Effector memory CD8-positive, alpha-beta T cell (primary cell): ENCODE measurements at regions not wholly inside any gene's neighbourhood (a gene's known extent, or its start where the extent isn't known, plus 50 kb on each side); places are given as distances from the start of the nearest gene placed in this dataset.

ENCODE experiments used
- ATAC-seq: fragments of 150-1000 bp; cut with Tn5 transposase; replicated peaks from 2 replicates; pipeline ENCODE4 v1.10.0; 2021; ENCODE audit warnings: mild to moderate bottlenecking, moderate library complexity
- DNase-seq, 3 experiments: peaks; one replicate each; pipeline ENCODE4 v3.0.0; 2021
- H3K27ac Mint-ChIP-seq, 2 donors: one replicate each; pipeline ENCODE4 v1.8.0; 2022; ENCODE audit warnings: mild to moderate bottlenecking in 2 of 2, mixed read lengths in 2 of 2, moderate library complexity in 2 of 2
- H3K27me3 Mint-ChIP-seq, 2 donors: one replicate each; pipeline ENCODE4 v1.8.0; 2022; ENCODE audit warnings: mixed read lengths in 2 of 2
- H3K36me3 Mint-ChIP-seq: one replicate; pipeline ENCODE4 v1.8.0; 2022; ENCODE audit warnings: mild to moderate bottlenecking, moderate library complexity, mixed read lengths; ENCODE audit not compliant: insufficient read depth
- H3K4me1 Mint-ChIP-seq, 2 donors: one replicate each; pipeline ENCODE4 v1.8.0; 2022; ENCODE audit warnings: low read depth in 2 of 2, mixed read lengths in 2 of 2
- H3K4me3 Mint-ChIP-seq, 2 donors: one replicate each; pipeline ENCODE4 v1.8.0; 2022; ENCODE audit warnings: mild to moderate bottlenecking in 2 of 2, mixed read lengths in 2 of 2, moderate library complexity in 2 of 2
- H3K9me3 Mint-ChIP-seq, 2 donors: one replicate each; pipeline ENCODE4 v1.8.0; 2022; ENCODE audit warnings: mixed read lengths in 2 of 2

DNA sequence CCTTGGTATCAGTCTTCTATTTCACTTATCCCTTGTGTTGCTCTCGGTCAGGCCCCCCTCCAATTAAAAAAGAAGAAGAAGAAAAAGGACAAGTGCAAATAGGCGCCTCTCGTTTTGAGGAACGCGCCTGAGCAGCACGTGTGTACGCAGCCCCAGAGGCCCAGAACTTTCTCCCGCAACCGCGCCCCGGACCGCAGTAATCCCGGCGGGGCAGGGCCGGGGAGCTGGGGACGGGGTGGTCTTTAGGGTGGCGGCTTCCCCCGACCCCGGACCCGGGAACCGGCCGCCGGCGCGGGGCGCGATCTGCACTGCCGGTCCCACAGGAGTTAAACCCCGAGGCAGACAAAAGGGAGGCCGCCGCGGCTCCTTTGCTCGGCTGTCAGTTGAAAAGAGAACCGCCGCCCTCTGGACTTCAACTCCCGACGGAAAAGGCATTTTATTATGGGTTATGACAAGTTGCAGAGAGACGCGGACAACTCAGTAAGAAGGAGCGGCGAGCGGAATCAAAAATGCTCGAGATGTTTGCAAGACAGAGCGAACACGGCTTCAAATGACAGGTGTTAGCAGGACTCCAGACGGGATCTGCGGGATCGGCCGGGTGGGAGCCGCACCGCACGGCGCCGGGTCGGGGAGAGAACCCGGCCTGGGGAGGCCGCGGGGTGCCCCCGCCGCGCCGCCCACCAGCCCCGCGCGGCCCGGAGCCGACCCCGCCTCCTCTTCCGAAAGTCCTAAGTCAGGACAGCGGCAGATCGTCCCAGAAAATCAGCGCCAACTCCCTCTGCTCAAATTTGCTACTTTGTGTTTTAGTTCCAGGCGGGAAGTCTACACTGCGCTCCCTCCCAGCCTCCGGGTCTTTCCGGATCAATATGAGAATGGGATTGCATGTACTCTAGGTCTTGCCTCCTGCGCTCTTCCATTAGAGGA lies 79.0 kb downstream of the NR2F2 start:
- Mint-ChIP-seq H3K27me3 (peaks cover 77 to 91% of the 10 kb centered on the region in 2 donors), H3K27ac (no peak overlapping the region), H3K4me3 (no peak overlapping the region), H3K4me1 (no peaks in the 10 kb centered on the region), H3K36me3 (no peaks in the 10 kb centered on the region), H3K9me3 (no peaks in the 10 kb centered on the region)
- ATAC-seq: no peak
- DNase-seq: no peak

GRCh38 chr15:96410175-96411055 lies 79.9 kb downstream of the NR2F2 start:
- H3K36me3 Mint-ChIP-seq: no peaks in the 10 kb centered on the region
- no peak for ATAC-seq
- H3K27ac Mint-ChIP-seq: no peak overlapping the region
- no peaks in the 10 kb centered on the region for H3K4me1 Mint-ChIP-seq
- H3K9me3 Mint-ChIP-seq: no peaks in the 10 kb centered on the region
- no peak for DNase-seq
- no peak overlapping the region for H3K4me3 Mint-ChIP-seq
- peaks cover 86 to 98% of the 10 kb centered on the region in 2 donors for H3K27me3 Mint-ChIP-seq

DNA sequence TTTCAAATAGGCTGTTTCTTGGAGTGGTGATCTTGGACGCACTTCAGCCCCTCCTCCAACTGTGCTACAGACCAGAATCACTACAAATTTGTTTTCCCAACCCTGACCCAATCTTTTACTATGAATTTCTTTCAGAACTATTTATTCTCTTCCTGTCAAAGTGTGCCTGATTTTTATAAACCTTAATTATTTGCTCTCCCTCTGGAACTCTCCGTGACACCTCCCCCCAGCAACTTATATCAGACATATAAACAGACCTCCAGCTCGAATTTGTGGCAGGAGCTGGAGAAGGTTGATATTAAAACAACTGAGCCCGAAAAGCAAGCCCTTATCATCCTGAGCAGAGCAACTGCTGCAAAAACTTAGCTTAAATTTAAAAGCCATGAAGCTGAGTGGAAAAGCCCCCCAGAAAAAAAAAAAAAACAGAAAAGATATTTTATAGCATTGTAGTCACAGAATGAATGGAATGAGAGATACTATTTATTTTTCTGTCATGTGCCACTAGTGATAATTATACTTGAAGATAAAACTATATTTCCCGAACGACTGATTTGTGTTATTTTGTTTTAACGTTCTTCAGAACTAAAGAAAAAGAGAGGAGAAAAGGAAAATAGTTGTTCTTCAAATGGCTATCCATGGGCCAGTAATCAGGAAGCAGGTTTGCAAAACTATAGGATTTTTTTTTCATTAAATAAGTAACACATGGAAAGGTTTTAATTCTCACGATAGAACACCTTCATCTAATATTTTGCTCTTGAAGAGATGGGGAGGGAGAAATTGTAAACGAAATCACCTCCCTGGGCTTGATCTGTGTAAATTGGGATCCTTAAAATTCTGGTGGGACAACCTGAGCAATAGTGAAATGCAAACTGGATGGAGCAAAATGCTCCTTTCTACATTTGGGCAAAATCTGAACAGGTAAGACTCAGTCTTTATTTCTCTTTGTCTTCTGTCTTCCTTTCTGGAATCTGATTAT lies 80.8 kb downstream of the NR2F2 start:
- Mint-ChIP-seq H3K4me3 (no peak overlapping the region), H3K36me3 (no peaks in the 10 kb centered on the region), H3K27me3 (peaks cover 90 to 98% of the 10 kb centered on the region in 2 donors), H3K9me3 (no peaks in the 10 kb centered on the region), H3K27ac (no peak overlapping the region), H3K4me1 (no peaks in the 10 kb centered on the region)
- ATAC-seq (no peak), DNase-seq (no peak)

GRCh38 chr15:96412045-96412905 lies 81.8 kb downstream of the NR2F2 start:
- DNase-seq (no peak), ATAC-seq (no peak)
- Mint-ChIP-seq H3K27me3 (peaks cover 83 to 94% of the 10 kb centered on the region in 2 donors), H3K27ac (no peak overlapping the region), H3K4me3 (no peak overlapping the region), H3K4me1 (no peaks in the 10 kb centered on the region), H3K9me3 (no peaks in the 10 kb centered on the region), H3K36me3 (no peaks in the 10 kb centered on the region)

GRCh38 chr15:96412906-96413231 lies 82.4 kb downstream of the NR2F2 start:
- no peaks in the 10 kb centered on the region for H3K4me1 Mint-ChIP-seq
- H3K27me3 Mint-ChIP-seq: peaks cover 83 to 94% of the 10 kb centered on the region in 2 donors
- no peak overlapping the region for H3K27ac Mint-ChIP-seq
- H3K4me3 Mint-ChIP-seq: no peak overlapping the region
- H3K36me3 Mint-ChIP-seq: no peaks in the 10 kb centered on the region
- no peaks in the 10 kb centered on the region for H3K9me3 Mint-ChIP-seq
- DNase-seq (no peak), ATAC-seq (no peak)

DNA sequence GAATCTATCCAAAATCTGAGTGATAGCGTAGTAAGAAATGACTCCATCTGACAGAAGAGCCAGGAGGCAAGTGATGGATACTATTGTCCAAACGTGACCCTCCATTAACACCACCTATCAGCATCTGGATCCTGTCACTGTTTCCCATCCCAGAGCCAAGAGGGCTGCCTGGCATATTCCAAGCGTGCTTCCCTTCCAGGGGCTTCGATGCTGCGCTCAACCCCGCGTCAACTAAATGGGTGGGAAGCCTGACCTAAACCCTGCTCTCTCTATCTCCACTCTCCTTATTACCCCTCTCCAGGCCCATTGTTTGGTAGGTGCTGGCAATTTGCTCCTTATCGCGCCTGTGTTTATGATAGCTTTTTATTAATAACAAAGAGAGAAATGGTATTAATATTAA lies 83.2 kb downstream of the NR2F2 start:
- no peak overlapping the region for H3K4me3 Mint-ChIP-seq
- H3K27ac Mint-ChIP-seq: no peak overlapping the region
- DNase-seq (no peak), ATAC-seq (no peak)
- H3K36me3 Mint-ChIP-seq: no peaks in the 10 kb centered on the region
- no peaks in the 10 kb centered on the region for H3K4me1 Mint-ChIP-seq
- H3K9me3 Mint-ChIP-seq: no peaks in the 10 kb centered on the region
- H3K27me3 Mint-ChIP-seq: peaks cover 85 to 95% of the 10 kb centered on the region in 2 donors

- H3K27ac Mint-ChIP-seq: no peak overlapping the region
- no peak overlapping the region for H3K4me3 Mint-ChIP-seq
- no peaks in the 10 kb centered on the region for H3K4me1 Mint-ChIP-seq
- ATAC-seq (no peak), DNase-seq (no peak)
- no peaks in the 10 kb centered on the region for H3K9me3 Mint-ChIP-seq
- H3K27me3 Mint-ChIP-seq: peaks cover 86 to 95% of the 10 kb centered on the region in 2 donors
- no peaks in the 10 kb centered on the region for H3K36me3 Mint-ChIP-seq
Measured at GRCh38 chr15:96414875-96415274, 84.4 kb downstream of the NR2F2 start.

DNA sequence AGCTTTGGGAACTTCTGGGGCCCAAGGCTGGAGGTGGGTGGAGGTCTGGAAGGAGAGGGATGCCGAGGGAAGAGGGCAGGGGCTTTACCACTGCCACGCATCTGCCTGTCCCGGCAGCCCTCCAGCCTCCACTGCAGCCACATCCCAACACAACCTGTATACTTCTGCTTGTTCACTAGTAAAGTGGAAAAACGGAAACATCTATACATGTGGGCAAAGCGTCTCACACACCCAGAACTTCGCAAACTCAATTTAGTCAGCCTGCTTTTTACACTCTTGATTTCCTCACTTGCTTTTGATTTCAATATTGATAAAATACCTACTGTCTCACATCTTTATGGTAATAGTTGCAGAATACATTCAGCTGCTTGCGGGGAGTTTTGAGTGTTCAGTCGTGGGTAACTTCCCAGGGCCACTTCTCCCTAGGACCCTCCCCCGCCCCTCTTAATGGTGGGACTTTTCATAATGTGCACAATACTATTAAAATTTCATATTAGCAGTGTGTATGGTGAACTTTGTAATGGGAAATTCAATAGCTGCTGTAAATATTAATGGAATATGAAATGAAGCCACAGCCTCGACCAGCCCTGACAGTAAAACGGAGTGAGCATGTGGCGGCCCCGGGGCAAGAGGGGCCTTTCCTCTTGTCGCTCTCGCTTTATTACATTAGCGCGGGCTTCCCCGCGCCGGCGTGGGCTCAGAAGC lies 85.2 kb downstream of the NR2F2 start:
- no peak overlapping the region for H3K27ac Mint-ChIP-seq
- DNase-seq: no peak
- no peaks in the 10 kb centered on the region for H3K36me3 Mint-ChIP-seq
- peaks cover 79 to 89% of the 10 kb centered on the region in 2 donors for H3K27me3 Mint-ChIP-seq
- H3K4me1 Mint-ChIP-seq: no peaks in the 10 kb centered on the region
- ATAC-seq: no peak
- no peaks in the 10 kb centered on the region for H3K9me3 Mint-ChIP-seq
- H3K4me3 Mint-ChIP-seq: no peak overlapping the region

DNA sequence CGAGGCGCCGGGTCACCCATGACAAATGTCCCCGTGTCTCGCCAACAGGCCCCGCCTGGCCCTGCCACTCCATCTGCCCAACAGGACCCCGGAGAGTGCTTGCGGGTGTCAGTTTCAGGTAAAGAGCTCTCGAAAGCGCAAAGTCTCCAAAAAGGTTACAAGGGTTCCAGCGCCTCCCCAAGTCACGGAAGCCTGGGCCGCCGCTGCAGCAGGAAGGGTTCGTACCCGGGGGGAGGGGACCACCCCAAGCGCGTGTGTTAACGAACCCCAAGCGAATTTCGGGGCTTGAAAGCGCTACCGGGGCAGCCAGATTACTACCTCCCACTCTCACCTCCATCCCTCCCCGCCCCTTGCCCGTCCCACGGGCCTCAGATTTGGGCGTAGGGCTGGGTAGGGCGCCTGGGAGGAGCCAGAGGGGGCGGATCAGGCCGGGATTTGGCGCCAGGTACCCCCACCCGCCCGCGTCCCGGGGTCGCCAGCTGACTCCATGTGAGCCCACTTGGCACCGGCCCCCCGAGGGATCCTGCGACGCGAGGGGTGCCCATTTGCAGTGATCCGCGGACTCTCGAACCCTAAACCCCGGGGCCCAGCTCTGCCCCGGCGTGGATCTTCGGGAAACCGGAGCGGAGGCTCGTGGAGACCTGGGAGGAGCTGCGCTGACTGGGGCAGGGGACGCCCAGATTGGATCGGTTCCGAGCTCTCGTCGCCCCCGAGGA lies 85.9 kb downstream of the NR2F2 start:
- H3K9me3 Mint-ChIP-seq: no peaks in the 10 kb centered on the region
- H3K4me3 Mint-ChIP-seq: no peak overlapping the region
- ATAC-seq (no peak), DNase-seq (no peak)
- no peaks in the 10 kb centered on the region for H3K36me3 Mint-ChIP-seq
- H3K27ac Mint-ChIP-seq: no peak overlapping the region
- peaks cover 77 to 88% of the 10 kb centered on the region in 2 donors for H3K27me3 Mint-ChIP-seq
- no peaks in the 10 kb centered on the region for H3K4me1 Mint-ChIP-seq

DNA sequence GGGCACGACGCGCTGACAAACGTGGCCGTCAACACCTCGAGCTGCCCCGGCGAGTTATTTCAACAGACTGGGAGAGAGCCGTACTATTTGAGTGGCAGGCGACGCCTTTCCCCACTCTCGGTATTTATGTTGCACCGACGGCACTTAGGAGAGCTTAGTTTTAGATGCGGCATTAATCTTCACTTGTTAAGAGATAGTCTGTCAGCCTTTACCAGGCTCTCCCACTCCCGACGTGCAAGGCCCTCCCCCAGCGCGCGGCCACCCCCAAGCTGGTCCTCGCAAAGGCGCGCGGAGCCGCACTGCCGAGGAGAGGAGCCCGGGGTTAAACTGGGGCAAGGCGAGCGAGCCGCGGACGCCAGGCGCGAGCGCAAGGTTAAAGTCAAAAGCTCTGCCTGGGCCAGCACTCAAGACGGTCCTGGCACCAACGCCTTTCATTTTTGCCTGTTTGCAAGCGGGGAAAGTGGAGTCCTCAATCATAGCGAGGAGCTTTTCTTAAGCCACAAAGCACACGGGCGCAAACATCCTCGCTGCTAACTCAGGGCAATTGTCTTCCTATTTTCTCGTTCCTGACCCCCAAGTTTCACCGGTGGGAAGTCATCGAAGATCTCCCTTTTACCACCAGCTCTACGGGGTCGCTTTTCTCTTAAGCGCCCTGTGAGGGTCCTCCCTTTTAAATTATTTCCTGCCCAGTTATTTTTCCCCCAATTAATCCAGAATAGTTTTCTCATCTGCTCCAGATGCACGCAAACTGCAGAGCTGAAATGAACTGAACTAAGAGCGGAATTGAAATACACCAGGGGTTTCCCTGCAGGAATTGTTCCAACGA lies 86.6 kb downstream of the NR2F2 start:
- Mint-ChIP-seq H3K9me3 (no peaks in the 10 kb centered on the region), H3K27ac (no peak overlapping the region), H3K4me1 (no peaks in the 10 kb centered on the region), H3K27me3 (peaks cover 76 to 84% of the 10 kb centered on the region in 2 donors), H3K36me3 (peaks cover 2% of the 10 kb centered on the region), H3K4me3 (no peak overlapping the region)
- DNase-seq: no peak
- ATAC-seq: no peak

DNA sequence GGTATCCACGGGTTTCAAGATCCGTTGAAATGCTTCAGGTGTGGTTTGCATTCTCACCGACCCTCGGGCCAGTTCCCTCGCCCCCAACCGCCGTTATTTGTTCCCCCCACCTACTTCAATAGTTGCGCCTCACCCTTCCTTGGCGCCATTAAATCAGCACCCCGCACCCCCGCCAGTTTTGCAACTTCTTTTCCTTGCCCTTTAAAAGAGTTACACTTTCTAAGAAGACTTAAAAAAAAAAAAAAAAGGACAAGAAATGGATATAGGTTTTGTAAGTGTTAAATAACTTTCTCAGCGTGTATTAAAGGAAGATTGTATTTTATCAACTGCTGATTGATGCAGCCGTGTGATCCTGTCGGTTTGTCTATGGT lies 87.2 kb downstream of the NR2F2 start:
- Mint-ChIP-seq H3K36me3 (peaks cover 3% of the 10 kb centered on the region), H3K4me1 (no peaks in the 10 kb centered on the region), H3K27ac (no peak overlapping the region), H3K27me3 (peaks cover 74 to 78% of the 10 kb centered on the region in 2 donors), H3K4me3 (no peak overlapping the region), H3K9me3 (no peaks in the 10 kb centered on the region)
- ATAC-seq (no peak), DNase-seq (no peak)
